Stimulated activated CD8-positive, alpha-beta memory T cell treated with anti-CD3 and anti-CD28 coated beads, Interleukin-7, amount 100 ng/mL, for 24 hours (primary cell): ENCODE measurements at regions not wholly inside any gene's neighbourhood (a gene's known extent, or its start where the extent isn't known, plus 50 kb on each side); places are given as distances from the start of the nearest gene placed in this dataset.
"Not testable (repeated sequence)": the region's sequence is repeated elsewhere in the genome, so short reads cannot be mapped to it uniquely, and the experiment has no call there.

Experiments used
- DNase-seq: peaks from one replicate; pipeline ENCODE4 v3.0.0-alpha.2; 2020; ENCODE audit warnings: low read depth

- DNase-seq: no peak
These were observed 62.0 kb downstream of the CAVIN4 start for GRCh38 chr9:100639854-100640253.

GRCh38 chr9:100640447-100641050, 62.7 kb downstream of the CAVIN4 start:
- no peak for DNase-seq

- no peak for DNase-seq
These were observed 63.3 kb downstream of the CAVIN4 start for GRCh38 chr9:100641166-100641565.

- no peak for DNase-seq
These were observed 75.0 kb downstream of the CAVIN4 start for GRCh38 chr9:100652850-100653249.

- DNase-seq: no peak
These were observed 75.9 kb downstream of the CAVIN4 start for GRCh38 chr9:100653643-100654334.

GRCh38 chr9:100656851-100657250, 79.0 kb downstream of the CAVIN4 start:
- not testable (repeated sequence) for DNase-seq

GRCh38 chr9:100661668-100662067, 83.8 kb downstream of the CAVIN4 start:
- DNase-seq: no peak

GRCh38 chr9:100662122-100662521, 84.2 kb downstream of the CAVIN4 start:
- no peak for DNase-seq

- no peak for DNase-seq
These were observed 89.6 kb downstream of the CAVIN4 start for GRCh38 chr9:100667448-100667847.

- no peak for DNase-seq
These were observed 90.1 kb downstream of the CAVIN4 start for GRCh38 chr9:100668024-100668423.

GRCh38 chr9:100669968-100670367, 92.1 kb downstream of the CAVIN4 start:
- no peak for DNase-seq

GRCh38 chr9:100670719-100671118, 92.8 kb downstream of the CAVIN4 start:
- DNase-seq: no peak

- DNase-seq: no peak
These were observed 94.0 kb downstream of the CAVIN4 start for GRCh38 chr9:100671898-100672297.

GRCh38 chr9:100673249-100673648, 95.4 kb downstream of the CAVIN4 start:
- no peak for DNase-seq

- DNase-seq: no peak
These were observed 96.7 kb downstream of the CAVIN4 start for GRCh38 chr9:100674419-100675122.

- no peak for DNase-seq
These were observed 102.0 kb downstream of the CAVIN4 start for GRCh38 chr9:100679834-100680233.

GRCh38 chr9:100686420-100686819, 108.5 kb downstream of the CAVIN4 start:
- DNase-seq: no peak

GRCh38 chr9:100689635-100690034, 111.8 kb downstream of the CAVIN4 start:
- no peak for DNase-seq

- DNase-seq: no peak
These were observed 112.6 kb downstream of the CAVIN4 start for GRCh38 chr9:100690438-100690837.

GRCh38 chr9:100697339-100697738, 119.5 kb downstream of the CAVIN4 start:
- DNase-seq: no peak

GRCh38 chr9:100698945-100699344, 121.1 kb downstream of the CAVIN4 start:
- DNase-seq: no peak

GRCh38 chr9:100699668-100700067, 121.8 kb downstream of the CAVIN4 start:
- DNase-seq: no peak

GRCh38 chr9:100700689-100701318, 122.9 kb downstream of the CAVIN4 start:
- no peak for DNase-seq
